ENCODE measurements at regions not wholly inside any gene's neighbourhood (a gene's known extent, or its start where the extent isn't known, plus 50 kb on each side); places are given as distances from the start of the nearest gene placed in this dataset.

DNA sequence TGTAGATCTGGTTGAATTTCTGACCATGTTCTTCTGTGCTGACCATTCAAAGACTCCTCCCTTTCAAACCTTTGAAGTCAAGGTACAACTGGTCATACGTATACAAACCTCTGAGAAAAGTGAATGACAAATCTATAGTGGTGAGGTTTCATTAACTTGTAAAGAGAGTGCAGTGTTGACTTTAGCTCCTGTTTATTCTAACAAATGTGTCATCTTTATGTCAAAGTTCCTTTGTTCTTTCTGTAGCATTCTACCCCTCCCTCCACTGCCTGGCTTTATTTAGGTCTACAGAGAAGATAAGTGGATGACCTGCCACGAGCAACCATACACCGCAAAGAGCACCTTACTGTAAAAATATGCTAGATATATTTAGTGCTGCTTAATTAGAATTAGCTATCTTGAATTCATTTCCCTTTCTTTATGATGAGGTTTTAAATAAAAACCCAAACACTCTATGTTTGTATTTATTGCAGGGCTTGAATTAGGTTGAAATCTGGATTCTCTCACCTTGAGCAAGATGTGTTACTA, 520.0 kb upstream of the CDH11 start:
- DNase-seq, result no peak

DNA sequence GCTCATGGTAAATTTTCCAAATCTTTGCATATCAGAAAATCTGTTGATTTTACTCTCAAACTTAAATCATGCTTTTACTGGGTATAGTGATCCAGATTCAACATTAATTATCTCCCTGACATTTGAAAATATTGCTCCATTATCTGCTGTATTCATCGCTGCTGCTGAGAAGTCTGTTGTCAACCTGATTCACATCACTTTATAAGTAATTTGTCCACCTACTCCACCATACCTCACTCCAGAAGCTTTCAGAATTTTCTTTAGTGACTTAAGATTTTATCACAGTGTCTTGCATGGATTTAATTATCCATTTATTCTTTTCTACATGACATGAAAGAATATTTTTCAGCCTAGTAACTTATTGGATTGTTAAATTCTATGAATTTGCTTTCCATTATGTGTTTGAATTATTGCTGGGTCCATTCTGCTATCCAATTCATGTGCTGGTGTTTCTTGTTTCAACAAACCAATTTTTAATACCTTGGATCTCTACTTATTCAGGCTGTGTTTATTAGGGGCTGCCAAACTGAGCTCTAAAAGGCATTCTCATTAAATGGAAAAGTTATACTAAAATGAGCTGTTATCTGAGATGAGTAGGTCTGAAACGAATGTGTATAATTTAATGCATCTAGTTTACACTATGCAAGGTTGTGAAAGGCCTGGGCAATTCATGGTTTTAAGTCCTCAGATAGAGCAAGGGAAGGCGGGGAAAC, 519.3 kb upstream of the CDH11 start:
- no peak for DNase-seq

DNA sequence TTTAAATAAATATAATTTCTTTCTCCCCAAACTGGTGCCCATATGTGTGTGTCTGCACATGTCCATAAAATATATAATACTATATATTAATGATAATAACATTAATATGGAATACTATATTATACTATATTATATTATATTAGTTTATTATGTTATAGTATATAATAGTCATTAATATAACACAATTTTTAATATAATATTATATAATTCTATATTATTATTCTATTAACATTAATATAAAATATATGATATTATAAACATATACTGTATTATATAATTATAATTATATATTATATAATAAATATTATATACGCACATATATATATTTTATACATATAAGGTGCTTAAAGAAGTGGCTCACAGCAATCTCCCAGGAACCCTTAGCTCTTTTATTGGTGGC, 513.0 kb upstream of the CDH11 start:
- no peak for DNase-seq

DNA sequence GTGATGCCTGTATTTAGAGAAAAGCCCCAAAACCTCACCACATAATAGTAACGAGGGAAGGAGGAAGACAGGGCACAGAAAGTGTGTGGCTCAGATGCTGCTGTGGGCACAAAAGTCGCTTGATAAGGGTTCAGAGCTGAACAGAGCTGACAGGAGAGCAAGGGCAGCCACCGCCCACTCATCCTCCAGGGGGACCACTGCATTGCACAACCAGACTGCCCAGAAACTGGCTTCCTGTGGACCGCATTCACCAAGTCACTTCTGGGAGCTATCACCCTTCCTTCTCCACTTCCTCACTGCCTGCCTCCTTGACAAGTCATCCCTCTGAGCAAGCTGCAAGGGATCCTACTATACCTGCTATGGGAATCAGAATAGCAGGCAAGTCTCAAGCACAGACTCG, 512.4 kb upstream of the CDH11 start:
- DNase-seq, result no peak

DNA sequence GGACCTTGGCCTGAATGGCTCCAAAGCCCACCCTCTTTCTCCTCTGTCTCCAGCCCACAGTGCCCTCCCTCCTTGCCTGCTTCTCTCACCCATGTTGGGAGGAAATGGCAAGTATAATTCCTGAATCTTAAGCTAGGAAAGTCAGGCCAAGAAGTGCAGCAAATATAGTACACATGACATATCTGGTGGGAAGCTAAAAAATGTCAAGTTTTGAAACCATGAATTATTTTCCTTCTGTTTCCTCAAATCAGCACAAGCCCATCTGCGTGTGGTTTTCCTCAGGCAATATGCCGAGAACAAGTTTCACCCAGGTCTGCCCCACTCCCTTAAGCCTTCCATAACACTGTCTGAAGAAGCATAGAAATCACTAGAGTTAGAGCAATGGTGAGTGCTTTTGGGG, 502.8 kb upstream of the CDH11 start:
- no peak for DNase-seq

DNA sequence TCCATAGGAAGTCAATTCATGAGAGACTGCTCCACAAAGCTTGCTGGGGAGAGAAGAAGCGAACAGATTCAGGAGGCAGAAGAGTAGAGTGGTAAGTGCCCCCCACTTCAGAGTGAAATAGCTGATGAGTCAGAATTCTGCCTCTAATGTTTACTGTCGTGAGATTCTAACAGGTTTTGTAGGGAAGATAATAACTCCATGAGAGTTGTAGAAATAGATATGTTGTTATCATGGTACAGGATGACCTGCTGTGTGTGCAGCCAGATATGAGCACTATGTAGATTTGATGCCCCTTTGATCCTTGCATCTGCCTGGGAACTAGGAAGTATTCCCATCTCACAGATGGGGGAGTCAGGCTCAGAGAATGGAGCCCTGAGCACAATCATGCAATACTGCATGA, 502.4 kb upstream of the CDH11 start:
- no peak for DNase-seq

DNA sequence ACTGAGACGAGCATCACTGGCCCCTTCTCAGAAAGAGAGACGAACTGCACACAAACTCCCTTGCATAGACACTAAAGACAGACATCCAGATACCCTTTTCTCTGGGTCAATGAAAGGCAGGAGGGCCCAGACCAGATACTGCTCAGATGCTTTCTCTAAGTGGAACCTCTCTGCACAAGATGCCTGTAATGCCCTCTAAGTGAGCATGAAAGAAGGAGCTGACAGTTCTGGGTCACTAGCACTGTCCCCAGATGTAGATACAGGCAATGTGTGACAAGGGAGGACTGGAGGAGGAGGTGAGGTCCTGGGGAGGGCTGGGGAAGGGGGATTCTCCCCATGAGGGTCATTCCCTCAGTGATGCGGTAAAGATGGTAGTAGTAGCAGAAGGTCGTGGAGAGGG, 501.0 kb upstream of the CDH11 start:
- DNase-seq, result no peak

DNA sequence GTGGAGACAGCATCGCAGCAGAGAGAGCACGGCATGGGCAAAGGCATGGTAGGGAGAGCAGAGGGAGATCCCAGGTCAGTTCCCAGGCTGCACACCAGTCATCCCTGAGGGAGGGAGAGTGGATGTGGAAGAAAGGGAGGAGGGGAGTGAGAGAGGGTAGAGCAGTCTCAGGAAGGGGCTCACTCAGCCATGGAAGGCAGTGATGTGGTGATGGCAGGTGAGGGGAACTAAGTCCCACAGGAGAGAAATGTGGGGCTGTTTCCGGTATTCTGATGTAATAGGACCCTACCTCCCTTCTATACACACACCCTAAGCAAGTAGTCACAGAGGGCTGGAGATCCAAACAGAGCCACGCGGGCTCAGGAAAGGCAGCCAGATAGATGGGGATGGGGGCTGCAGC, 500.3 kb upstream of the CDH11 start:
- no peak for DNase-seq

DNA sequence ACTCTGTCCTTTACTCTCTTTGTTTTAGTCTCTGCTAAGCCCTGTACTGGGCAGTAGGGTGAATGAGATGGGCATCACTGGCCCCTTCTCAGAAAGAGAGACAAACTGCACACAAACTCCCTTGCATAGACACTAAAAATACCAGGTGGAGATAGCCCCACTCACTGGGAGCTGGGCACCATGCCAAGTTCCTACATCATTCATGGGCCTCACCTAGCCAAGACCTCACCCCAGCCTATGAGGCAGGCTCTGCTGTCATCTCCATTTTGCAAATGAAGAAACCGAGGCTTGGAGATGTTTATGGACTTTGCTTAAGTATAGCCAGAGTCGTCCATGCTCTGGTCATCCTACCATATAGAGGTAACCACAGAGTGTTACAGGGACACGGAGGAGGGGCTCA, 499.8 kb upstream of the CDH11 start:
- no peak for DNase-seq

DNA sequence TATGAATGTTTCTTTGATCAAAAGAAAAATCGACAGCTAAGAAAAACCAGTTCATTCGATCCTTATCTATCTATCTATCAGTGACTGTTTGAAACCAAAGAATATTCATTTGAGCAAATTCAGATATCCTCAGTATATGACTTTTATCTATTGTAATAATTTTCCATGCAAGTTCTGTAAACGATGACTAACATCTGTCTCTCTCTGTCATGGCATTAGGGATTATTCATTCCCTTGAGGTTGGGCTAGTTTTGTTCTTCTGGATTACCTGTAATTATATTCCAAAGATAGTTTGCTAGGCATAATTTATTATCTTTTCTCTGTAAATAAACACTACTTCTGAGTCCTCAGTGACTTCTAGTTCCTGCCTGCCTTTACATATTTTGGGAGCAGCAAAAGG, 497.7 kb upstream of the CDH11 start:
- no peak for DNase-seq

DNA sequence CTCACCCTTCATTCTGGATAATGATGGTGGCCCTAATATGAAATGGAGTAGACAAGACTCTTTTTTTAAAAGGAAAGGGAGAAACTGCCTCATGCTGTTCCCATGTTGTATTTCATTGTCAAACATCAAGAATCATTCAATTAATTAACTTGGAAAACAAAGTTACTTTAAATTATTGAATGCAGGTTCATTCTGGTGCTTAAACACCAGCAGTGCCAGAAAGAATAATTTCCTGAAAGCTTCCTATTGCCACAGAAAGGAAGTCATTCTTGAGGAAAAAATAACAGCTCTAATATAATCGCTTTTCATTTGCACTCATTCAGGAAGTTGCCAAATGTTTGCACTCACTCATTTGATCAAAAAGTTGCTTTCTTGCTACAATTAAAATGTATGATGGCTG, 497.1 kb upstream of the CDH11 start:
- DNase-seq, result no peak

DNA sequence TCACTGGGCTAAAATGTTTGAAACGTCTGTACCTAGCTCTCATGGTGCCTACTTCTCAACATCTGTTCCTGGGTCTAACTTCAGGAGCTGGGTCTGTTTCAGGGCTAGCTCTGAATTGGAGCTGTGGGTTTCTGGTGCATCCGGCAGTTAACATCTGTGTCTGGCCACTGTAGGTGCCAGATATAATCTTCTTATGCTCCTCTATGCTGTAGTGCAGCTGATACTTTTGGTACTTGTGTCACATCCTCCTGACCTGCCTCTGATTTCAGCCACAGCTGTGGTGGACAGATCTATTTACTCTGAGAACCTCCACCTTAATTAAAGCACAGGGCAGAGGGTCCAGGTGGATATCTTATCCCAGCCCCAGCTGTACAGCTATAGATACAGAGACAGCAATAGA, 496.5 kb upstream of the CDH11 start:
- DNase-seq, result no peak

DNA sequence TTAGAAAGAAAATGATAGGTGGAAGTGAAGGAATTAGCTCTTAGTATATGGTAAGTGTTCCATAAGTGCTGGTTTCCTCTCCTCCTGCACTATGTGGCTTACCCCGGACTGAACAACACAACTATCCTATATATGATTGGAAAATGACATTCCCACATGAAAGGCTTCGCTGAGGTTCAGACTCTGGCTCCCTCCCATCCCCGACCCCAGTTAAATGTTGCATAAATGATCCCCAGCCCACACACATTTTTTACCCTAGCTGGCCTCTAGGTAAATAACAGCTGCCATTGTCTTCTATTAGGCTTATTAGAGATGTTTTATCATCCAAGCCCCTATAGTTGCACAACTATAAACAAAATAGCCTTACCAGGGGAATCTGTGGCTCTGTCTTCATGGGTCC, 495.6 kb upstream of the CDH11 start:
- no peak for DNase-seq

DNA sequence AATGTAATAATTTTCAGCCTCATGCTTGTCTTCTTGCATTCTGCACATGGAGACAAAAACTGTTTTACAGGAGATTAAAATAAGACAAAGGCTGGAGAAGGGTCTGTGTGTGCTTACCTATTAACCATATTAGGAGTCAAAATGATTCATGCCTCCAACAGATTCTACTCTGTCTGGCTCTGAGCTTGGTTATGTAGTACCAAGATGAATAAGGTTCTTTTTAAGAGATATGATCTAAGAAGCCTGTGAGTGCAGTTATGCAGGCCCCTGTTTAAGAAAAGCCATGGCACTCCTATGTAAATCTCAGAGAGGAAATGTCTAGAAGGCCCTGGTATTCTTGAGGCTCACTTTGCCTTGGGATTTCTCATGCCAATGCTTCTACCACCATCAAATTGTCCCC, 486.6 kb upstream of the CDH11 start:
- no peak for DNase-seq

DNA sequence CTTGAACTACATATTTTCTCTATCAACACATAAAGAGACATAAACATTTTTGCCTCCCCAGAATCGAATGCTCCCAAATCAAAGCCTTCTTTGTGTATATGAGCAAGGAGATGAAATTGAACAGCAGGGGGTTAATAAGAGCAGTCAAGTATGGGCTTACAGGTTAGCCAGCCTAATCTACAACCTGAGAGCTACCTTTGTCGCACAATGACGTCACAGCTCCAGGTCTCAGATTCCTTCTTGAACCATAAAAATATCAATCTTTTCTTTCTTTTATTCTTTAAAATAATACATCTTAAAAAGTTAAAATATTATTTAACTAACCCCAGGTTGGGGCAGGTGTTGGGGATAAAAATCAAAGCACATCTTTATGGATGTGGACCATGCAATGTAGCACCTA, 482.9 kb upstream of the CDH11 start:
- DNase-seq, result no peak

DNA sequence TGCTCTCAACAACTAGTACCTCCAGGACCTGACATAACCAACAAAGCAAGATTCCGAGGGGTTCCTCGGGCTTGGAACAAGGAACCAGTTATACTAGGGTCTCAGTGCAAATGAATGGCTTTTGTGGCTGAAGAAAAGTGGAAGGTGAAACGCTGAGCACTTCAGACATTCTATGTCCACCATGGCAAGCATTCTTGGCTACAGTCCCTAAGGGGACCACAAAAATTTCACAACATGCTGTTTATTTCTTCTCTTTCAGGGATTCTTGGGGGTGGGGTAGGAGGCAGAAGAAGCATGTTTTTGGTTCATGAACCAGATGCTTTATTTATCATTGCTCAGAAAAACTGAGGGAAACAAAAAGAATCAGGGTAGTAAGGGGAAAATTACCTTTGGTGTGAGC, 479.9 kb upstream of the CDH11 start:
- DNase-seq, result no peak

DNA sequence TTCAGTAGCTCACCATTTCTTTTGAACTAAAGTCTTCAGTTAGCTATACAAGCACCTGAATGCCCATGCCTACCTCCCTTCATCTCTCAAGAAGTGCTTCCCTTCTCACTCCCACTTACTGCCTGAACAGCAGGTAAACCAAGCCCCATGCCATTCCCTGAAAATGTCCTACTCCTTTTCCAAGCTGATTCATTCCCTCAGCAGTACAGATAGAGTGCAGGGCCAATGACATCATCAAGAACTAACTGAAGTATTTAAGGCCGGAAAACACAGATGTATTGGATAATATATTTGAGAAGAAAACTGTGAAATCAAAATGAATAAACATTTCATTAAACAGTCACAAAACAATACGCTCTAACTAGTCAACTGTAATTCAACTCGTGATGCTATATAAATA, 478.8 kb upstream of the CDH11 start:
- no peak for DNase-seq

DNA sequence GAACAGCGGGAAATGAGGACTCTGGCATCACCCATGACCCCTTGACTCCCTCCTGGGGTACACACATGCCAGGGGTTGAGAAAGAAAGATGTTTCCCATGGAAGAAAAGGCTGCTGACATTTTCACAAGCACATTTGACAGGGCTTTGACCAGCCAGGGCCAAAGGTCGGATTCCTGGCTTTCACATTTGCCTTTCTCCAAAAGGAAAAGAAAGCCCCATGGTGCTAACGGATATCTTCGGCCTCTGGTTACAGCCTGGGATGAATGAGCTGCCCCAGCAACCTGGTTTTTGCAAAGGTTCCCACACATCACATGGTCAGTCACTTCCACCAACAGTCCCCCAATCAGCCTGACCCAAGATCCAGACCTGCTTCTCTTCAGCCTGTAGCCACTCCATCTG, 478.2 kb upstream of the CDH11 start:
- DNase-seq, result no peak

DNA sequence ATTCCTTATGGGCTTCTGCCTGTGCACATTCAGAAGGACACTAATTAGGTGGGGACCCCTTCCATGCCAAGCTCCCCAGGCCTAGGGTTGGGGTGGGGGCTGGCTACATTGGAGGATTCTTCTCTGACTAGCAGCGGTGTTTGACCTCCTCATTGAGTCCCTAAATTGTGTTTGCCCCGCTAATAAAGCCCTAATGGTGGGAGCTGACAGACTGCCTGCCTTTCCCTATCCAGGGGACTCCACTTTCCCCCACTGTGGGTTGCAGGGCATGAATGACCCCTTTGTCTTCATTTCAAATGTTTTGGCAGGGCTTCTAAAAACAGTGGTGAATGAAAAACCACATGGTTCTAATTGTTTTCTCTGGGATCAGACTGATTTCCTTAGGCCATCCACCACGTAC, 476.8 kb upstream of the CDH11 start:
- DNase-seq, result no peak

DNA sequence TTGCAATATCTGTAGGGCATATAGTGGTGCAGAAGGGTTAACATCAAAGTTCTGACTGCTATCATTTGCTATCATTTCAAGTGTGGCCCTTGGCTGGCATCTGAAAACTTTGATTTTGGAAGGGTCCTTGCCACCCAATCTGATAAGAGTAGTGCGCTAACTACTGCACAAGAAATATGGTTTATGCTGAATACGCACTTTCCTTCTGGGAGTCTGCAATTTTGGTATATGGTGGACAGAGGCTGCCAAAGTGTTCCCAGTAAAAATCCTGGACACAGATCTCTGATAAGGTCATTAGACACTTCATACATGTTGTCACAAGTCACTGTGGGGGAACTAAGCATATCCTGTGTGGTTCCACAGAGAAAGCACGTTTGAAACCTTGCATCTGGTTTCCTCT, 461.6 kb upstream of the CDH11 start:
- DNase-seq, result no peak

DNA sequence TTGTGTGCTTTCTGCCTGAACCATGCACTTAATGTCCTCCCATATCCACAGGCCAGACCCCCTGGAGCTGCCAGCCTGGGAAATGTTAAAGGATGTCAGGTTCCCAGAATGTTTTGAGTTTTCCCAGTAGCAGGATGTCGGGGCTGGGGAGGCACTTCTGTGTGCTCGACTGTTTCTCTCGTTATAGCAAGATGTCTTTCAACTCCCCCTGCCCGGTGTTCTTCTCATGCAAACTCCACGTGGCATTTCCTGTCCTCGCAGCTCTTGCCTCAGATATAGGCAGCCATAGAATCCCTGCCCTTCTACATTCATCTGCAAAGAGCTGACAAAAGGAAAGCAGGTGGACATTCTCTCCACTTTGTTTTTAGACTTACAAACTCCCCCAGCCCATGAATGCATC, 457.2 kb upstream of the CDH11 start:
- DNase-seq, result no peak

DNA sequence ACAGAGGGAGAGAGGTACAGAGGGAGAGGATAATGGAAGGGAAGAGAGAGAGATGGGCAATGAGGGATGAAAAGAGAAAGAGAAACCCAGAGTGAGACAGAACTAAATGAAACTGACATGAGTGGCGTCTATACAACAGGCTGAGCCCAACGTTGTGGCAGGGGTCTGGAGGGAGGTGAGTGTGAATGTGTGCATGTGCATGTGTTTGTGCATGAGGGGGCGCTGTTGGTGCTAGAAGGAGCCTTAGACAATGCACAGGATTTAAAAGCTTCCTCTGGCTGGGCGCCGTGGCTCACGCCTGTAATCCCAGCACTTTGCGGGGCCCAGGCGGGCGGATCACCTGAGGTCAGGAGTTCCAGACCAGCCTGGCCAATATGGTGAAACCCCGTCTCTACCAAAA, 454.8 kb upstream of the CDH11 start:
- DNase-seq, result no peak

DNA sequence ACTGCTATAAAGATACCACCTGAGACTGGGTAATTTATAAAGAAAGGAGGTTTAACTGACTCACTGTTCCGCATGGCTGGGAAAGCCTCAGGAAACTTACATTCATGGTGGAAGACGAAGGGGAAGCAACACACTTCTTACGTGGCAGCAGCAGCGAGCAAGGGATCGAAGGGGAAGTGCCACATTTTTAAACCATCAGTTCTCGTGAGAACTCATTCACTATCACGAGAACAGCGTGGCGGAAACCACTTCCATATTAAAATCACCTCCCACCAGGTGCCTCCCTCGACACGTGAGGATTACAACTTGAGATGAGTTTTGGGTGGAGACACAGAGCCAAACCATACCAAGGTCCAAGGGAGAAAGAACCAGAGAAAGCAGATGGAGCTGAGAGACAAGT, 454.3 kb upstream of the CDH11 start:
- no peak for DNase-seq

DNA sequence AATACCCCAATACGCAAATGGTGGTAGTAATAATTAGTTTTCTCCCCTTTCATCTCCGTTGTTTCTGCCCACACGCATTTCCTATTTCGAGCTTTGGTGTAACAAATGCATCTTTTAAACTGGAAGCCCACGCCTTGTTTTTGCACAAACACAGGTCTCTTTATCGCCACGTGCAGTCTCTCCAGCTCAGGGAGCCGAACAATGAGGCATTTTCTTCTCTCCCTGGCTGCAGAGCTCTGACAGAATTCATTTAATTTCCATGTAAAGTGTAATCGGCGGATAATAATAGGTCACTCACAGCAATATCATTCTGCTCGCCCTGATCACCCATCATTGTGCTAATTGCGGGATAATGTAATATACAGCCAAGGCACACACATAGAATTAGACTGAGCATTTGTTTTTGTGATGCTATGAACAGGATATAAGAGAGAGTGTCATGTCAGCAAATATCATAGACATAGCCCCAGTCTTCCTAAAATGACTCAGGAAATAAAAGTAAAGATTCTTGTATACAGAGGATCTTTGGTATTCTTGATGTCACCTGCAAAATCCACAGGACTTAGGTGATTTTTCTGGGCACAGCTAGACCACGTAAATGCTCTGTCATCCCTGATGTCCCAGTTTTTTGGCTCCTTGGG, 452.6 kb upstream of the CDH11 start:
- no peak for DNase-seq

DNA sequence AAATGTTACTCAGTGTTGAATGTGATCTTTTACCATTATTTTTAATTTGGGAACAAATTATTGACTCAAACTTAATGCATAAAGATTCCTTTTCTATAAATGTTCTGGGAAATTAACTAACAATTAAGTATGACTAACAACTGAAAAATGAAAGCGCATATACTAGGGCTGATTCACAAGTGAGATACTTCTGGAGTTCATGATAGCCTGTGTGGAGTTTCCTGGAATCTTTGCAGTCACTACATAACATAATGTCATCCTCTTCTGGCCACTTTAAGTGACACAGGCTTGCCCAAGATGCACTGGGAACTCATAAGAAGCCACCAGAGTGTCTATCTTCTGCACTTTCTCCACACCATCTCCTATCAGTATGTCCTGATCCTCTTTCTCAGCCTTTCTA, 450.3 kb upstream of the CDH11 start:
- DNase-seq, result no peak

Data from activated CD4-positive, alpha-beta T cell treated with anti-CD3 and anti-CD28 coated beads, Interleukin-2, amount 50 U/mL, for 4 hours (primary cell).